ENCODE measurements at regions not wholly inside any gene's neighbourhood (a gene's known extent, or its start where the extent isn't known, plus 50 kb on each side); places are given as distances from the start of the nearest gene placed in this dataset.

- no peak for DNase-seq (ENCODE audit: low read depth)
- no peak for TF ChIP-seq CTCF (IDR thresholded peaks at IDR 0.05; ENCODE audit: insufficient read depth, low read depth, low read length, missing control alignments)
- H3K4me3 ChIP-seq (ENCODE audit: low read depth, low read length) = no peak overlapping the region
Measured at GRCh38 chr13:87384099-87384498, 287.1 kb upstream of the SLITRK5 start.

- no peak for TF ChIP-seq CTCF (IDR thresholded peaks at IDR 0.05; ENCODE audit: insufficient read depth, low read depth, low read length, missing control alignments)
- no peak for DNase-seq (ENCODE audit: low read depth)
Measured at GRCh38 chr13:87393358-87393757, 277.8 kb upstream of the SLITRK5 start.

GRCh38 chr13:87398047-87398446 is 273.1 kb upstream of the SLITRK5 start:
- H3K4me3 ChIP-seq (ENCODE audit: low read depth, low read length) = no peak overlapping the region
- TF ChIP-seq CTCF (IDR thresholded peaks at IDR 0.05; ENCODE audit: insufficient read depth, low read depth, low read length, missing control alignments) = no peak
- DNase-seq (ENCODE audit: low read depth) = no peak

More at GRCh38 chr13:87393358-87393757, 277.8 kb upstream of the SLITRK5 start:
- H3K4me3 ChIP-seq (ENCODE audit: low read depth, low read length) = no peak overlapping the region

GRCh38 chr13:87403748-87404432 is 267.3 kb upstream of the SLITRK5 start:
- no peak for DNase-seq (ENCODE audit: low read depth)
- H3K4me3 ChIP-seq (ENCODE audit: low read depth, low read length) = no peak overlapping the region
- no peak for TF ChIP-seq CTCF (IDR thresholded peaks at IDR 0.05; ENCODE audit: insufficient read depth, low read depth, low read length, missing control alignments)

GRCh38 chr13:87426742-87427141 is 244.4 kb upstream of the SLITRK5 start:
- H3K4me3 ChIP-seq (ENCODE audit: low read depth, low read length) = no peak overlapping the region
- DNase-seq (ENCODE audit: low read depth) = no peak
- TF ChIP-seq CTCF (IDR thresholded peaks at IDR 0.05; ENCODE audit: insufficient read depth, low read depth, low read length, missing control alignments) = no peak

GRCh38 chr13:87444135-87444534 is 227.0 kb upstream of the SLITRK5 start:
- no peak for TF ChIP-seq CTCF (IDR thresholded peaks at IDR 0.05; ENCODE audit: insufficient read depth, low read depth, low read length, missing control alignments)
- no peak overlapping the region for H3K4me3 ChIP-seq (ENCODE audit: low read depth, low read length)
- DNase-seq (ENCODE audit: low read depth) = peak; percentile 3

GRCh38 chr13:87452281-87452680 is 218.9 kb upstream of the SLITRK5 start:
- TF ChIP-seq CTCF (IDR thresholded peaks at IDR 0.05; ENCODE audit: insufficient read depth, low read depth, low read length, missing control alignments) = no peak
- H3K4me3 ChIP-seq (ENCODE audit: low read depth, low read length) = no peak overlapping the region
- DNase-seq (ENCODE audit: low read depth) = no peak

Data from GM12865 (cell line).